GM23248 (cell line): ENCODE measurements at regions not wholly inside any gene's neighbourhood (a gene's known extent, or its start where the extent isn't known, plus 50 kb on each side); places are given as distances from the start of the nearest gene placed in this dataset.
"Not testable (repeated sequence)": the region's sequence is repeated elsewhere in the genome, so short reads cannot be mapped to it uniquely, and the experiment has no call there.

Experiments
- EZH2 ChIP-seq: fragments of 200-600 bp; sonication (generic); IDR thresholded peaks from 2 replicates; pipeline ENCODE4 v1.6.1; 2018; ENCODE audit warnings: antibody characterized with exemption, mild to moderate bottlenecking; ENCODE audit not compliant: insufficient read depth, poor library complexity, severe bottlenecking
- EZH2phosphoT487 ChIP-seq: fragments of 200-600 bp; sonication (generic); IDR thresholded peaks from 2 replicates; pipeline ENCODE4 v1.6.1; 2018; ENCODE audit warnings: antibody characterized with exemption, moderate library complexity, mild to moderate bottlenecking, low read depth; ENCODE audit not compliant: insufficient read depth

- TF ChIP-seq EZH2phosphoT487, EZH2: not testable (repeated sequence)
Observed at GRCh38 chr2:91599000-91599399, 2907.5 kb downstream of the RPIA start.
